GM19351 (cell line): ENCODE measurements at regions not wholly inside any gene's neighbourhood (a gene's known extent, or its start where the extent isn't known, plus 50 kb on each side); places are given as distances from the start of the nearest gene placed in this dataset.
A peak's percentile ranks its signal among the peaks of the same experiment; 100 is the strongest.

Source experiments
- ATAC-seq: cut with Tn5 transposase; IDR thresholded peaks from one replicate; pipeline ENCODE4 v1.9.1; 2021; ENCODE audit warnings: mild to moderate bottlenecking, moderate library complexity; ENCODE audit not compliant: unreplicated experiment

GRCh38 chr7:47724335-47724982 lies 142.5 kb upstream of the TNS3 start:
- ATAC-seq, result no peak

GRCh38 chr7:47722126-47722525 lies 140.2 kb upstream of the TNS3 start:
- no peak for ATAC-seq

- ATAC-seq, result no peak
Measured at GRCh38 chr7:47721670-47722069, 139.8 kb upstream of the TNS3 start.

- no peak for ATAC-seq
Measured at GRCh38 chr7:47720907-47721244, 139.0 kb upstream of the TNS3 start.

GRCh38 chr7:47720141-47720906 lies 138.4 kb upstream of the TNS3 start:
- peak; percentile 92 for ATAC-seq

- no peak for ATAC-seq
Measured at GRCh38 chr7:47719675-47720074, 137.8 kb upstream of the TNS3 start.

GRCh38 chr7:47715631-47716068 lies 133.7 kb upstream of the TNS3 start:
- peak; percentile 11 for ATAC-seq

GRCh38 chr7:47714669-47715607 lies 133.0 kb upstream of the TNS3 start:
- peak; percentile 99 for ATAC-seq

- no peak for ATAC-seq
Measured at GRCh38 chr7:47713595-47713994, 131.7 kb upstream of the TNS3 start.

GRCh38 chr7:47712416-47712815 lies 130.5 kb upstream of the TNS3 start:
- ATAC-seq, result no peak

GRCh38 chr7:47711776-47712175 lies 129.9 kb upstream of the TNS3 start:
- ATAC-seq, result no peak

- no peak for ATAC-seq
Measured at GRCh38 chr7:47710201-47710935, 128.5 kb upstream of the TNS3 start.

- ATAC-seq, result no peak
Measured at GRCh38 chr7:47709451-47709850, 127.5 kb upstream of the TNS3 start.

GRCh38 chr7:47709051-47709450 lies 127.1 kb upstream of the TNS3 start:
- ATAC-seq, result no peak

- no peak for ATAC-seq
Measured at GRCh38 chr7:47707583-47707982, 125.7 kb upstream of the TNS3 start.

GRCh38 chr7:47704936-47705335 lies 123.0 kb upstream of the TNS3 start:
- no peak for ATAC-seq

GRCh38 chr7:47702080-47702479 lies 120.2 kb upstream of the TNS3 start:
- ATAC-seq, result no peak

GRCh38 chr7:47698386-47698785 lies 116.5 kb upstream of the TNS3 start:
- no peak for ATAC-seq

- no peak for ATAC-seq
Measured at GRCh38 chr7:47697543-47697942, 115.6 kb upstream of the TNS3 start.

- no peak for ATAC-seq
Measured at GRCh38 chr7:47696152-47696710, 114.3 kb upstream of the TNS3 start.

- no peak for ATAC-seq
Measured at GRCh38 chr7:47693216-47693615, 111.3 kb upstream of the TNS3 start.
